H9 (cell line): ENCODE measurements at regions not wholly inside any gene's neighbourhood (a gene's known extent, or its start where the extent isn't known, plus 50 kb on each side); places are given as distances from the start of the nearest gene placed in this dataset.

Experiments used
- DNase-seq: peaks from one replicate; pipeline ENCODE4 v3.0.0-alpha.2; 2017
- H2AFZ ChIP-seq: one replicate; pipeline ENCODE4 v1.6.1; 2013; ENCODE audit warnings: mild to moderate bottlenecking, low read length, control low read depth, moderate library complexity
- H2AK5ac ChIP-seq: 2 replicates; pipeline ENCODE4 v1.6.1; 2013; ENCODE audit warnings: low read length, control low read depth, mixed read lengths; ENCODE audit not compliant: insufficient read length
- H2BK120ac ChIP-seq: one replicate; pipeline ENCODE4 v1.6.1; 2013; ENCODE audit warnings: low read depth, mild to moderate bottlenecking, low read length, control low read depth, inconsistent platforms; ENCODE audit not compliant: poor library complexity, severe bottlenecking
- H2BK12ac ChIP-seq: 2 replicates; pipeline ENCODE4 v1.6.1; 2013; ENCODE audit warnings: low read length, control low read depth, mixed read lengths, low read depth; ENCODE audit not compliant: insufficient read length
- H2BK15ac ChIP-seq: 2 replicates; pipeline ENCODE4 v1.6.1; 2013; ENCODE audit warnings: low read depth, low read length, control low read depth
- H2BK20ac ChIP-seq: one replicate; pipeline ENCODE4 v1.6.1; 2013; ENCODE audit warnings: low read depth, mild to moderate bottlenecking, low read length, control low read depth, inconsistent platforms; ENCODE audit not compliant: poor library complexity, severe bottlenecking
- H2BK5ac ChIP-seq: 2 replicates; pipeline ENCODE4 v1.6.1; 2013; ENCODE audit warnings: low read length, control low read depth, mixed read lengths; ENCODE audit not compliant: insufficient read length
- H3K14ac ChIP-seq: 2 replicates; pipeline ENCODE4 v1.6.1; 2013; ENCODE audit warnings: low read length, control low read depth; ENCODE audit not compliant: insufficient read depth
- H3K18ac ChIP-seq: 2 replicates; pipeline ENCODE4 v1.6.1; 2013; ENCODE audit warnings: low read depth, mild to moderate bottlenecking, mixed read lengths, low read length, control low read depth; ENCODE audit not compliant: insufficient read length
- H3K23ac ChIP-seq: 2 replicates; pipeline ENCODE4 v1.6.1; 2013; ENCODE audit warnings: low read length, control low read depth, mixed read lengths, low read depth; ENCODE audit not compliant: insufficient read length
- H3K23me2 ChIP-seq: 2 replicates; pipeline ENCODE4 v1.6.1; 2013; ENCODE audit warnings: low read depth, mild to moderate bottlenecking, mixed read lengths, low read length, control low read depth; ENCODE audit not compliant: insufficient read length, poor library complexity, severe bottlenecking
- H3K27ac ChIP-seq: 2 replicates; pipeline ENCODE4 v1.5.1; 2013; ENCODE audit warnings: low read length, control low read depth, mixed read lengths, low read depth; ENCODE audit not compliant: insufficient read length
- H3K27me3 ChIP-seq: 2 replicates; pipeline ENCODE4 v1.6.1; 2013; ENCODE audit warnings: low read length, control low read depth, inconsistent platforms; ENCODE audit not compliant: insufficient read depth
- H3K4ac ChIP-seq: 2 replicates; pipeline ENCODE4 v1.6.1; 2013; ENCODE audit warnings: low read depth, mild to moderate bottlenecking, control low read depth, inconsistent platforms, low read length, moderate library complexity
- H3K4me1 ChIP-seq: 2 replicates; pipeline ENCODE4 v1.6.1; 2013; ENCODE audit warnings: low read length, control low read depth, inconsistent platforms; ENCODE audit not compliant: insufficient read depth
- H3K4me2 ChIP-seq: 2 replicates; pipeline ENCODE4 v1.6.1; 2013; ENCODE audit warnings: low read length, control low read depth, mixed read lengths; ENCODE audit not compliant: insufficient read length, insufficient read depth
- H3K56ac ChIP-seq: 2 replicates; pipeline ENCODE4 v1.6.1; 2013; ENCODE audit warnings: low read depth, mild to moderate bottlenecking, mixed read lengths, low read length, control low read depth; ENCODE audit not compliant: insufficient read length
- H3K79me1 ChIP-seq: 2 replicates; pipeline ENCODE4 v1.6.1; 2013; ENCODE audit warnings: low read depth, mild to moderate bottlenecking, moderate library complexity, low read length, control low read depth, inconsistent platforms; ENCODE audit not compliant: insufficient read depth, poor library complexity, severe bottlenecking
- H3K79me2 ChIP-seq: 2 replicates; pipeline ENCODE4 v1.6.1; 2013; ENCODE audit warnings: low read length, control low read depth, inconsistent platforms; ENCODE audit not compliant: insufficient read depth
- H3K9ac ChIP-seq: 2 replicates; pipeline ENCODE4 v1.6.1; 2013; ENCODE audit warnings: low read length, control low read depth, mixed read lengths; ENCODE audit not compliant: insufficient read length; ENCODE audit errors: extremely low read depth
- H3K9me3 ChIP-seq: one replicate; pipeline ENCODE4 v1.6.1; 2013; ENCODE audit warnings: low read depth, low read length, inconsistent platforms; ENCODE audit not compliant: control insufficient read depth
- H3T11ph ChIP-seq: one replicate; pipeline ENCODE4 v1.6.1; 2013; ENCODE audit warnings: mild to moderate bottlenecking, low read length, control low read depth, inconsistent platforms
- H4K20me1 ChIP-seq: one replicate; pipeline ENCODE4 v1.6.1; 2013; ENCODE audit not compliant: control insufficient read depth, insufficient read length, insufficient read depth
- H4K5ac ChIP-seq: 2 replicates; pipeline ENCODE4 v1.6.1; 2013; ENCODE audit warnings: low read depth, mild to moderate bottlenecking, mixed read lengths, low read length, control low read depth; ENCODE audit not compliant: insufficient read length
- H4K8ac ChIP-seq: replicated peaks from 2 replicates; pipeline ENCODE4 v1.6.1; 2013; ENCODE audit warnings: low read length, control low read depth, mixed read lengths, low read depth; ENCODE audit not compliant: insufficient read length
- H4K91ac ChIP-seq: 2 replicates; pipeline ENCODE4 v1.6.1; 2013; ENCODE audit warnings: low read depth, mild to moderate bottlenecking, moderate library complexity, mixed read lengths, low read length, control low read depth; ENCODE audit not compliant: insufficient read length
- H3K27ac Mint-ChIP-seq, 3 experiments: 2 replicates in 2 of 3; 3 replicates in 1 of 3; pipeline ENCODE4 v1.8.0; 2020 to 2021; ENCODE audit warnings: mixed read lengths in 3 of 3, mild to moderate bottlenecking in 1 of 3, moderate library complexity in 1 of 3
- H3K27me3 Mint-ChIP-seq: 2 replicates; pipeline ENCODE4 v1.8.0; 2021; ENCODE audit warnings: low read depth, mild to moderate bottlenecking, moderate library complexity, mixed read lengths
- H3K36me3 Mint-ChIP-seq, 3 experiments: 2 replicates in 2 of 3; 3 replicates in 1 of 3; pipeline ENCODE4 v1.8.0; 2020 to 2021; ENCODE audit warnings: low read depth in 3 of 3, mixed read lengths in 3 of 3; ENCODE audit not compliant: insufficient read depth in 1 of 3
- H3K4me1 Mint-ChIP-seq, 2 experiments: 2 replicates each; pipeline ENCODE4 v1.8.0; 2020; ENCODE audit warnings: mixed read lengths in 2 of 2
- H3K4me3 Mint-ChIP-seq, 2 experiments: 2 replicates in 1 of 2; 3 replicates in 1 of 2; pipeline ENCODE4 v1.8.0; 2020 to 2021; ENCODE audit warnings: mild to moderate bottlenecking in 2 of 2, mixed read lengths in 2 of 2, moderate library complexity in 1 of 2
- H3K9me3 Mint-ChIP-seq, 2 experiments: 2 replicates in 1 of 2; 3 replicates in 1 of 2; pipeline ENCODE4 v1.8.0; 2020; ENCODE audit warnings: mild to moderate bottlenecking in 2 of 2, mixed read lengths in 2 of 2, moderate library complexity in 1 of 2
- CTCF ChIP-seq: fragments of 200-600 bp; sonication (generic); conservative IDR thresholded peaks from 3 replicates; pipeline ENCODE4 v1.8.0; 2021; ENCODE audit warnings: antibody characterized with exemption, mild to moderate bottlenecking

GRCh38 chr12:65518771-65519170 lies 240.3 kb downstream of the MSRB3 start:
- Histone ChIP-seq H2AK5ac (no peak overlapping the region), H2BK20ac (no peak overlapping the region), H3K27me3 (no peaks in the 10 kb centered on the region), H3K23me2 (no peaks in the 10 kb centered on the region), H2BK5ac (no peak overlapping the region), H2BK120ac (no peak overlapping the region), H3K18ac (no peak overlapping the region), H3K79me2 (no peaks in the 10 kb centered on the region), H4K91ac (no peak overlapping the region), H3K56ac (no peak overlapping the region), H3K14ac (no peak overlapping the region), H3K4me2 (no peak overlapping the region), H4K5ac (no peak overlapping the region), H3K9ac (no peak overlapping the region), H3K23ac (no peak overlapping the region), H3K79me1 (no peaks in the 10 kb centered on the region), H2BK15ac (no peak overlapping the region), H3K4me1 (no peaks in the 10 kb centered on the region), H2BK12ac (no peak overlapping the region), H3K4ac (no peak overlapping the region), H4K20me1 (no peaks in the 10 kb centered on the region), H3T11ph (no peak overlapping the region), H3K9me3 (no peaks in the 10 kb centered on the region), H3K27ac (no peak overlapping the region), H2AFZ (no peak overlapping the region), H4K8ac (no peak overlapping the region)
- Mint-ChIP-seq H3K4me3 (no peak overlapping the region), H3K36me3 (no peaks in the 10 kb centered on the region), H3K4me1 (peaks cover 15 to 18% of the 10 kb centered on the region in 2 experiments), H3K27ac (no peak overlapping the region), H3K27me3 (peaks cover 5% of the 10 kb centered on the region), H3K9me3 (no peaks in the 10 kb centered on the region)
- DNase-seq = no peak
- TF ChIP-seq CTCF = no peak
